A204.1 (cell line): ENCODE measurements at regions not wholly inside any gene's neighbourhood (a gene's known extent, or its start where the extent isn't known, plus 50 kb on each side); places are given as distances from the start of the nearest gene placed in this dataset.
"Not testable (repeated sequence)": the region's sequence is repeated elsewhere in the genome, so short reads cannot be mapped to it uniquely, and the experiment has no call there.

Source experiments
- FAIRE-seq: peaks from 2 replicates; lab custom pipeline; 2012; peaks lifted over from hg19 to GRCh38; lab: Jason Lieb, UNC

DNA sequence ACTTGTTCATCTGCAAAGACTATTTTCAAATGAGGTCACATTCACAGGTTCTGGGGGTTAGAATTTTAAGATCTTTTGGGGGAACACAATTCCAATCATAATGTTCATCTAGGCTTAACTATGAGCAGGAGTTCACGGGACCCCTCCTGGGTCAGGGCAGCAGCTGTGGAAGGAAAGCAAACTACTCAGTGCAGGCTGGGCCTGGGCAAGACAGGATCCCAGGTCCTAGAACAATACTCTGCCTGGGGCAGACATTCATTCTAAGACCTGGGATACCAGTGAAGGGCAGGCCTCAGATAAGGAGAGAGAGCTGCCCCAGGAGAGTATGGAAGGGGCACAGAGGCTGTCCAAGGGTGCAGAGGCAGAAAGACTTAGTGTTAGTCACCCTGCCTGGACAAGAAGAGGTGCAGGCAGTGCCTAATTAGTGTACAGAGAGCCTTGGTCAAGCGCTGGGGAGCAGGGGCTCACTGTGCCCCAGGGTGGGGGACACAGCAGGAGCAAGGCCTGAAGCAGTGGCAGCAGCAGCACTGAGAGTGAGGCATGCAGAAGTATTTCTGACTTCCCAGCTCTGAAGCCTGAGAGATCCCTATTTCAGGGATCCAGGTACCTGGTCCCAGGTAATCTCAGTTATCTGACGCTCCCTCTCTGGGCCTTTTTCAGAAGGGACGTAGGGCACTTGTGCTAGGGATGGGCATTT is 123.0 kb upstream of the MAMLD1 start:
- no peak for FAIRE-seq

DNA sequence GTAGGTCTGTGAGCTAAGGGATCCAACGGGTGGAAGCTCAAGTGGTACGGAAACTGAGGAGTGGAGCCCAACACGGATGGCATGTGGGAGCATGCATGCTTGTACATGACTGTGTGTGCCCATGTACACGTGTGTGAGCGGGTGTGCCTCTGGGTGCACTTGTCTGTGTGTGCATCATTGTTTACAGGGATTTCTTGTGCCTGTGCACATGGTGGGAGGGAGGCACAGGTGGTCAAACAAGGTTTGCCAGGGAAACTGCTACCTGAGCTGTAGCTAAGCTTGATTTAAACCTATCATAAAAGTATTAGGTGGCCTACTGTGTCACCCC is 122.5 kb upstream of the MAMLD1 start:
- FAIRE-seq = no peak

- no peak for FAIRE-seq
Observed at GRCh38 chrX:150253959-150254620, 109.0 kb upstream of the MAMLD1 start.

GRCh38 chrX:150254909-150255308 is 108.2 kb upstream of the MAMLD1 start:
- no peak for FAIRE-seq

DNA sequence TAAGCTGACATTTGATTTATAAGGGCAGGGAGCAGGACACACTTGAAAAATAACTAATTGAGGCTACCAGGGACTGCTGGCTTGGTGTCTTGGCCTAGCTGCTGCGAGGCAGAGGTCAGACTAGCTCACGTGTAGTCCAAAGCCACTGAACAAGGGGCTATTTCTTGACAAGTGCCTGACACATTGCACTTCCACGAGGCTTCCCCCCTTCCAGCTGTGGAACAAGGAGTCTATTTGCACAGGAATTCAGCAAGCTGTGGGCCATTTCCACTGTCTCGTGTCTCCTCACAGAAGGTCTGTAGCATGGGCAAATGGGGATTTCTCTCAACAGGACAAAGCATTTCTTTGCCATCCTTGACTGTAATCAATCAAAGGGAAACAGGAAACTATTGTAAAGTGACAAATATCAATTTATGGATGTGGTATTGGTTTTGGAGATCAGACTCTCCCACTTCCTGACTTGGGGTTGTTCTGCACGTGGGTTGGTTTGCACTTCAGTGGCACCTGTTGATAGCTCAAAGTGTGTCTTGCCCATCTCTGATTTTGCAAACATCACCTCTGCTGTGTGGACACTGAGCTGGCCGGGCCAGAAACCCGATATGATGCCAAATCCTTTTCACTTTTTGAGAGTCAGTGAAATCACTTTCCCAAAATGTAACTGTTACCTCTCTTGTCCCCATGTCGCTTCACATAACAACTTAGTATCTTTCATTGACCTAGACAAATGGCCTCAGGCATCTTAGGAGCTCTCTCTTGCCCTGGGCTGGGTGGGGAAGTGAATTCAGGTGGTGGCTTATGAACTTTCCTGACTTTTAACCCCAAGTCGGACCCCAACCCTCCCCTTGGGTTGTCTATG is 107.4 kb upstream of the MAMLD1 start:
- FAIRE-seq = no peak

DNA sequence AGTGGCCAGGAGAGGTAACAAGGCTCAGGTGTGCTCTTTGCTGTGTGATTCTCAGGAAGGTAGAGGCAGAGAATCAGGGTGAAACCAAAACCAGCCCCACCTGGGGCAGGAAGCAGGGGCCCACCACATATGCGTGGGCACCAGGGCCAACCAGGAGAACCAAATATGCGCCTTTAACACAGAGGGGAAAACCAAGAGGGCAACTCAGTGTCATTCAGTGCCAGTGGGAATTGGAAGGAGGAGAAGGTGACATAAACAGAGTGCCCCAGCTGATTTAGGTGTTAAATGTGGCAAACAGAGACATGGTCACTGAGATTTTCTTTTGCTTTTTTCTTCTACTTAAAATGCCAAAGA is 106.8 kb upstream of the MAMLD1 start:
- FAIRE-seq = no peak

- FAIRE-seq = no peak
Observed at GRCh38 chrX:150257353-150258175, 105.6 kb upstream of the MAMLD1 start.

DNA sequence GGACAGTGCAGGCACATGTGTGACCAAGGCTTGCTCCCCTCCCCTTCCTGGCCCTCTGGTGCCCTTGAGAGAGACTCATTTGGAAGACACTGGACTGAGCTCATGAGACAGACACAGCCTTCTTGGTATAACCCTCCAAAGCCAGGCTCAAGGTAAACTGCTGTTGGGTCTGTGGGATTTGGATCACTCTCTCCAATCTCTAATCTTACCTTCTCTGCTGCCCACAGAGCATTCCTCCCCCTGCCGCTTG is 105.0 kb upstream of the MAMLD1 start:
- no peak for FAIRE-seq

DNA sequence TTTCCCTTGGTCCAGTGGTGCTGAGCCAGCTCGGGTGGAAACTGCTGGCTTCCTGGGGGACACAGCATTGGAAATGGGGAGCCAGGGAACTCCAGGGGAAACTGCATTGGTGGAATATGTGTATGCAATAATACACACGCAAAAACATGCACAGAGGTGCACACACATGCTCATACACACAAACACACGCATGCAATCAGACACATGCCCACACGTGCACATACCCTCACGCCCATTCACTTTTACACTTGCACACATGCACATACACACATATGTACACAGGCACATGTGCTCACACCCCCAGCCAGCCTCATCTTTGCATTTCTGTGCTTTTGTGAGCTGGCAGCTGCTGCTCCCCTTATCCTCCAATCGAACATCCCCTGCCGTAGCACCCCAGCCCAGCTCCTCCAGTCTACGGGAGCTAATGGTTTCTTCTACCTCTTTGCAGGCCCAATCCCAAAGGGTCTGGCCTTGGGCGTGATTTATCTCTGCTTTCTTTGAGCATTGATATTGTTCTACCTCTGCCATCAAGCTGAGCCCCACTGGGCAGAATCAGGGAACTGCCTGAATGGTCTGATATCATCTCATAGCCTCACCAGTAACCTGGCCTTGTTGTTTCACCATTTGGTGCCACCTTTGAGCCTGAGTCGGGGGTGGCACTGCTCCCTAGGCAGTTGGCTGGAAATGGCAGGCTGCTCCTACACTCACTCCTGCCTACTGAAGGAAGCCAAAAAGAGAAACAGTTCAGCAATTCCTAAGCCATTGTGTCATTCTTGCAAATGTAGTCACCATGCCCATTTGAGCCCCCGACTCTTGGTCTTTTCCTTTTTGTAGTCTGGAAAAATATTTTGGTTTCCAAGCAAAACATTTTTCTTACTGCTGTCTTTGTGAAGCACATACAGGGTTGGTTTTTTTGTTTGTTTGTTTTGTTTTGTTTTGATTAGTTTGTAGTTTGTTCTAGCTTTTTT is 104.4 kb upstream of the MAMLD1 start:
- no peak for FAIRE-seq

DNA sequence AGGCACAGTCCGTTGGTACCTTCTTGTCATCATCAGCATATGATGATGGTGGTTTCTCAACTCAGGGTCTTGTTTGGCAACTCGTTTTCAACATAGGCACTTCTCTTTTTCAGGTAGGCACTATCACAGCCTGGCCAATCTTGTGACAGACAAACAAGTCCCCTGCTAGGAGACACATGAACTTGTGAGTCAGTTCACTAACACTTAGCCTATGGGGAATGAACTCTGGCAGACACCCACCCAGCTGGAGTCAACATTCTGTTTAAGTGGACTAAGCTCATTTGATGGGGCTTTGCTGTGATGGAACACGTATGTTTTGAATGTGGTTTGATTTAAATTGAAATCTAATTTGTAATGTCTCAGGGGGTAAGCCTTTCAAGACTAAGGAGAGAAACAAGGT is 100.7 kb upstream of the MAMLD1 start:
- FAIRE-seq = no peak

DNA sequence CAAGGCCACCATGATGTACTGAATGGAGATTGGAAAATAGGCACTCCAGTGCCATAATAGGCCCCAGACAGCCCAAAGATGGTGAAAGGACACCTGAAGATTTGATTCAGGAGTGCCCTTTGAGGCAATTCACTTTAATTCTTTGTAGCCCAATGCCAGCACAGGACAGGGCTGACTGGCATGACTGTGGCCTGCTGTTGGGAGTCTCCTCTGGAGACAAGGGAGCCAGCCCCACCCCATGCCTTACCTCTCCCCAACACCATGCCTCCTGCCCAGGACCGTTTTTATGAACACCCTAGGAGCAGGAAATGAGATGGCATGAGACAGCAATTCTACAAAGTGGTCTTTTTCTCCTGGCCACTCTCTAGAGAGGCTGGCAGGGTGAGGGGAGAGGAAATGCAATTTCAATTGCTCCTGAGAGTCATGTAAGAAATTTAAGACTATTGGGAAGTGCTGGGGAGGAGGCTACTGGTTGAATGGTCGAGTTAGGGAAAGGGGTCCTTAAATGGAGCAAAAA is 94.2 kb upstream of the MAMLD1 start:
- no peak for FAIRE-seq

GRCh38 chrX:150269605-150270254 is 93.4 kb upstream of the MAMLD1 start:
- no peak for FAIRE-seq

- FAIRE-seq = no peak
Observed at GRCh38 chrX:150270622-150271021, 92.5 kb upstream of the MAMLD1 start.

DNA sequence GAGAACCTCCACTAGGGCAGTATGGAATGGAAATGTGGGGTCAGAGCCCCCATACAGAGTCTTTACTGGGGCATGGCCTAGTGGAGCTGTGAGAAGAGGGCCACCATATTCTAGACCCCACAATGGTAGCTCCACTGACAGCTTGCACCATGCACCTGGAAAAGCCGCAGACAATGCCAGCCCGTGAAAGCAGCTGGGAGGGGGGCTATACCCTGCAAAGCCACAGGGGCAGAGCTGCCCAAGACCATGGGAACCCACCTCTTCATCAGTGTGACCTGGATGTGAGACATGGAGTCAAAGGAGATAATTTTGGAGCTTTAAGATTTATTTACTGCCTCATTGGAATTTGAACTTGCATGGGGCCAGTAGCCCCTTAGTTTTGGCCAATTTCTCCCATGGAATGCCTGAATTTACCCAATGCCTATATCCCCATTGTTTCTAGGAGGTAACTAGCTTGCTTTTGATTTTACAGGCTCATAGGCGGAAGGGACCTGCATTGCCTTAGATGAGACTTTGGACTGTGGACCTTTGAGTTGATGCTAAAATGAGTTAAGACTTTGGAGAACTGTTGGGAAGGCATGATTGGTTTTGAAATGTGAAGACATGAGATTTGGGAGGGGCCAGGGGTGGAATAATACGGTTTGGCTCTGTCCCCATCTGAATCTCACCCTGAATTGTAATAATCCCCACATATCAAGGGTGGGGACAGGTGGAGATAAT is 89.4 kb upstream of the MAMLD1 start:
- not testable (repeated sequence) for FAIRE-seq

GRCh38 chrX:150282953-150283352 is 80.2 kb upstream of the MAMLD1 start:
- no peak for FAIRE-seq

DNA sequence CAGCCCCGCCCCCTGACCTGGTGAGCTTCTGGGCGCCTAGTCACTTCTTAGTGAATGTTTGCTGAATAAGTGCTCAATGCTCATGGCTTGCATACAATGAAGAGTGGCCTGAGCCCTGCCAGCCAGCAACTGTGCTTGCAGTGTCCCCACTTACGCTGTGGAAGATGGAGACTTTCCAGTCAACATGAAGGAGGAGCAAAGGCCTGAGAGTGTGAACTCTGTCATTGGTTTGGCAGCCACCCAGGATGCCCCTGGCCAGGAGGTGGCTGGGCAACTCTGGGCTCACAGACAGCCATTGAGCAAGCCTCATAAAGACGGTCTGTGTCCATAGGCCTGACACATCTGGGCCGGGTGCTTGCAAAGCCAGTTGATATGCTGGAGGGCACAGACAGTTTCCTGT is 72.1 kb upstream of the MAMLD1 start:
- FAIRE-seq = no peak

DNA sequence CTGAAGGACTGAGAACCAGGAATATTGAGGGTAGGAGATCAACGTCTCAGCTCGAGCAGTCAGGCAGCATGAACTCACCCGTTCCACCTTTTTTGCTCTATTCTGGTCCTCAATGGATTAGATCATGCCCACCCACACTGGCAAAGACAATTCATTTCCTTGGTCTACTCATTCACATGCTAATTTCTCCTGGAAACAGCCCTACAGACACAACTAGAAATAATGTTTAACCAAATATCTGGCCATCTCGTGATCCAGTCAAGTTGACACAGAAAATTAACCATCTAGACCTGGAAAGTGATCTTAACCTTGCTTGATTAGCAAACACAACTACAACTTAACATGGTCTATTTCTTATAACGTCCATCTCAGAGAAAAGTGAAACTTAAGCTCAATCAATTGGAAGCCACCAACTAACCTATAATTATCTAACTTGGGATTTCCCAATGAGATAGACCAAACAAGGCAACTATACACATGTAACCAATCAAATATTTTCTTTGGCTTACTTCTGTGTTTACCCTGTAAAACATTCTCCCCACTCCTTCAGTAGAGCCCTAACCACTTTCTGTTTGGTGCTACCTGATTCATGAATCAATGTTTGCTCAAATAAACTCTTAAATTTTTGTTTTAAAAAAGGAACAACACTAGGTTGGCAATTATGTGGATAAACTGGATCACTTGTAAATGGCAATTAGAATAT is 69.7 kb upstream of the MAMLD1 start:
- no peak for FAIRE-seq

GRCh38 chrX:150298841-150299551 is 64.1 kb upstream of the MAMLD1 start:
- FAIRE-seq = no peak

GRCh38 chrX:150299579-150299978 is 63.5 kb upstream of the MAMLD1 start:
- FAIRE-seq = no peak
